Endothelial cell of umbilical vein (primary cell): ENCODE measurements at regions not wholly inside any gene's neighbourhood (a gene's known extent, or its start where the extent isn't known, plus 50 kb on each side); places are given as distances from the start of the nearest gene placed in this dataset.

ENCODE experiments used
- BruUV-seq: library from RNA; stranded (reverse); fragments of 400-500 nt; replicated peaks from 2 replicates; lab custom pipeline; 2021; lab: Mats Ljungman, UMichigan
- CTCF ChIA-PET: fragments of 300-600, 350-600 bp; sonication (Branson Sonifier 250); formaldehyde crosslinking; loops from one replicate; lab custom pipeline; 2021; ENCODE audit warnings: antibody characterized with exemption, inconsistent platforms; lab: Charles Lee
- POLR2A ChIA-PET: fragments of 300-600, 350-600 bp; sonication (Branson Sonifier 250); formaldehyde crosslinking; loops from one replicate; lab custom pipeline; 2021; ENCODE audit warnings: antibody characterized with exemption, inconsistent platforms; lab: Charles Lee
- DNase-seq: peaks from one replicate; pipeline ENCODE4 v3.0.0-alpha.2; 2011; ENCODE audit warnings: low read depth, low spot score
- FAIRE-seq: peaks from 2 replicates; lab custom pipeline; 2011; peaks lifted over from hg19 to GRCh38; lab: Jason Lieb, UNC
- H2AFZ ChIP-seq: 2 replicates; pipeline ENCODE4 v1.6.0; 2012; ENCODE audit warnings: low read depth, low read length, control low read depth, inconsistent platforms
- H3K27ac ChIP-seq: 2 replicates; pipeline ENCODE4 v1.5.1; 2011; ENCODE audit warnings: low read depth, mild to moderate bottlenecking, control low read depth, low read length, moderate library complexity; ENCODE audit not compliant: insufficient read depth
- H3K27me3 ChIP-seq, 2 experiments: 2 replicates each; pipeline versions ENCODE4 v1.6.0 to v1.6.1; 2011; ENCODE audit warnings: low read length in 2 of 2, mixed read lengths in 1 of 2; ENCODE audit not compliant: control insufficient read depth in 2 of 2, insufficient read depth in 2 of 2
- H3K36me3 ChIP-seq, 2 experiments: 2 replicates in 1 of 2; 3 replicates in 1 of 2; pipeline ENCODE4 v1.5.1; 2011; ENCODE audit warnings: low read length in 2 of 2, mild to moderate bottlenecking in 1 of 2, moderate library complexity in 1 of 2; ENCODE audit not compliant: control insufficient read depth in 2 of 2, insufficient read depth in 2 of 2; ENCODE audit errors: extremely low read depth in 1 of 2
- H3K4me1 ChIP-seq: 3 replicates; pipeline ENCODE4 v1.5.1; 2011; ENCODE audit warnings: mild to moderate bottlenecking, low read length; ENCODE audit not compliant: control insufficient read depth, insufficient read depth; ENCODE audit errors: extremely low read depth
- H3K4me2 ChIP-seq: 2 replicates; pipeline ENCODE4 v1.6.1; 2011; ENCODE audit warnings: low read length, control low read depth, mixed read lengths; ENCODE audit not compliant: insufficient read depth
- H3K4me3 ChIP-seq, 3 experiments: fragments of 200-600 bp in 1 of 3; sonication (generic), shearing (Covaris generic) in 1 of 3; replicated peaks in 1 of 3; 2 replicates each; pipeline ENCODE4 v1.5.1; 2011 to 2016; ENCODE audit warnings: control low read depth in 3 of 3, low read length in 3 of 3, mild to moderate bottlenecking in 2 of 3, inconsistent platforms in 1 of 3, low read depth in 1 of 3, moderate library complexity in 1 of 3; ENCODE audit not compliant: insufficient read depth in 1 of 3
- H3K79me2 ChIP-seq: 2 replicates; pipeline ENCODE4 v1.6.0; 2012; ENCODE audit warnings: low read length, inconsistent platforms; ENCODE audit not compliant: control insufficient read depth, insufficient read depth
- H3K9ac ChIP-seq: replicated peaks from 2 replicates; pipeline ENCODE3; 2011; ENCODE audit warnings: low read length, control low read depth; ENCODE audit not compliant: insufficient read depth; ENCODE audit errors: extremely low read depth
- H3K9me1 ChIP-seq: replicated peaks from 3 replicates; pipeline ENCODE4 v1.6.0; 2011; ENCODE audit warnings: mild to moderate bottlenecking, low read length; ENCODE audit not compliant: control insufficient read depth, insufficient read depth; ENCODE audit errors: extremely low read depth
- H3K9me3 ChIP-seq: replicated peaks from 2 replicates; pipeline ENCODE4 v1.5.1; 2012; ENCODE audit warnings: low read length, inconsistent platforms; ENCODE audit not compliant: control insufficient read depth, insufficient read depth
- H4K20me1 ChIP-seq: replicated peaks from 2 replicates; pipeline ENCODE3; 2011; ENCODE audit warnings: mild to moderate bottlenecking, low read length; ENCODE audit not compliant: control insufficient read depth, insufficient read depth; ENCODE audit errors: extremely low read depth
- EZH2 ChIP-seq: IDR thresholded peaks from 2 replicates; pipeline ENCODE4 v1.6.1; 2012; ENCODE audit warnings: borderline replicate concordance, low read depth, mild to moderate bottlenecking, moderate library complexity, low read length, inconsistent platforms; ENCODE audit not compliant: severe bottlenecking
- FOS ChIP-seq: IDR thresholded peaks from 2 replicates; pipeline ENCODE4 v1.6.1; 2011; ENCODE audit warnings: mild to moderate bottlenecking, low read length, moderate library complexity, borderline replicate concordance; ENCODE audit not compliant: insufficient read depth
- GATA2 ChIP-seq: IDR thresholded peaks from 2 replicates; pipeline ENCODE4 v1.7.0; 2011; ENCODE audit warnings: low read depth, mild to moderate bottlenecking, moderate library complexity, mixed read lengths, low read length; ENCODE audit not compliant: insufficient read length, insufficient read depth
- JUN ChIP-seq: IDR thresholded peaks from 2 replicates; pipeline ENCODE4 v1.6.1; 2011; ENCODE audit warnings: borderline replicate concordance, low read depth; ENCODE audit not compliant: insufficient read length, insufficient read depth
- MAX ChIP-seq: IDR thresholded peaks from 2 replicates; pipeline ENCODE4 v1.6.1; 2011; ENCODE audit not compliant: insufficient read depth, insufficient read length
- MYC ChIP-seq: IDR thresholded peaks from one replicate; pipeline ENCODE4 v1.6.1; 2011; ENCODE audit warnings: mild to moderate bottlenecking, low read depth, low read length
- POLR2A ChIP-seq: IDR thresholded peaks from 2 replicates; pipeline ENCODE4 v1.6.1; 2012; ENCODE audit warnings: low read depth, mild to moderate bottlenecking, control low read depth, low read length
- POLR2AphosphoS5 ChIP-seq: IDR thresholded peaks from 2 replicates; pipeline ENCODE4 v1.6.1; 2012; ENCODE audit warnings: low read depth, mild to moderate bottlenecking, control low read depth, low read length, moderate library complexity; ENCODE audit not compliant: insufficient read depth
- dilution Hi-C: fragments of 300-500 bp; cut with MboI; formaldehyde crosslinking; loops from one replicate; pipeline ENCODE4 v1.15.0; 2019; ENCODE audit warnings: low sequenced_read_pairs; ENCODE audit not compliant: extremely low pct_ligation_motif_present
- intact Hi-C: fragments of 100-400 bp; cut with micrococcal nuclease; formaldehyde crosslinking; loops from one replicate; pipeline ENCODE4 v1.10.0; 2022
- TF ChIP-seq, protein P1 (sequence below), 2 donors: IDR thresholded peaks; 1 replicate in 1 of 2; 2 replicates in 1 of 2; pipeline ENCODE4 v1.5.1; 2011; ENCODE audit warnings: low read length in 2 of 2, mild to moderate bottlenecking in 2 of 2, moderate library complexity in 2 of 2, control low read depth in 1 of 2, inconsistent platforms in 1 of 2, low read depth in 1 of 2; ENCODE audit not compliant: insufficient read depth in 1 of 2; ENCODE audit errors: extremely low read depth in 1 of 2

DNA sequence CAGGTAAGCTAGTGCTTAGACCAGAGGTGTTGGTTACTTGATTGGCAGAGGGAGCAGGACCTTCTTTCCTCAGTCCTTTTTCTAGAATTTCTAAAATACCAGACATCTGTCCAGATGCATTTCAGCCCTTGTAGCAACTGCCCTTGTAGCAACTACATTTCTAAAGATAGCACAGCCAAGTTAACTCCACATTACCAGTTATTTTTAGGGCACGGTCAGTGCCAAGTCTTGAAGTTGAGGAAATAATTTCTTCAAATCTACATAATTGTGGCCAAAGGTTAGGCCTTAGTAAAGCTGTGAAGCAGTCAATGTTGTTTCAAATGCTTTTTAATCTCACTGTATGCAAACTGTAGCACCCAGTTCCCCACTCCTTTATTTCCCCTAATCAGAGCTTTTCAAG is 62.9 kb downstream of the MID1IP1 start:
- Histone ChIP-seq H3K9me1 (no peaks in the 10 kb centered on the region), H2AFZ (no peak overlapping the region), H3K9me3 (no peaks in the 10 kb centered on the region), H3K4me2 (no peak overlapping the region), H3K4me1 (no peaks in the 10 kb centered on the region), H3K9ac (no peak overlapping the region), H3K27ac (no peak overlapping the region), H4K20me1 (no peaks in the 10 kb centered on the region), H3K79me2 (no peaks in the 10 kb centered on the region), H3K27me3 (no peaks in the 10 kb centered on the region), H3K4me3 (no peak overlapping the region), H3K36me3 (no peaks in the 10 kb centered on the region)
- ChIA-PET POLR2A (no interaction called here), CTCF (no interaction called here)
- TF ChIP-seq MAX (no peak), GATA2 (no peak), MYC (no peak)
- TF ChIP-seq, protein P1, sequence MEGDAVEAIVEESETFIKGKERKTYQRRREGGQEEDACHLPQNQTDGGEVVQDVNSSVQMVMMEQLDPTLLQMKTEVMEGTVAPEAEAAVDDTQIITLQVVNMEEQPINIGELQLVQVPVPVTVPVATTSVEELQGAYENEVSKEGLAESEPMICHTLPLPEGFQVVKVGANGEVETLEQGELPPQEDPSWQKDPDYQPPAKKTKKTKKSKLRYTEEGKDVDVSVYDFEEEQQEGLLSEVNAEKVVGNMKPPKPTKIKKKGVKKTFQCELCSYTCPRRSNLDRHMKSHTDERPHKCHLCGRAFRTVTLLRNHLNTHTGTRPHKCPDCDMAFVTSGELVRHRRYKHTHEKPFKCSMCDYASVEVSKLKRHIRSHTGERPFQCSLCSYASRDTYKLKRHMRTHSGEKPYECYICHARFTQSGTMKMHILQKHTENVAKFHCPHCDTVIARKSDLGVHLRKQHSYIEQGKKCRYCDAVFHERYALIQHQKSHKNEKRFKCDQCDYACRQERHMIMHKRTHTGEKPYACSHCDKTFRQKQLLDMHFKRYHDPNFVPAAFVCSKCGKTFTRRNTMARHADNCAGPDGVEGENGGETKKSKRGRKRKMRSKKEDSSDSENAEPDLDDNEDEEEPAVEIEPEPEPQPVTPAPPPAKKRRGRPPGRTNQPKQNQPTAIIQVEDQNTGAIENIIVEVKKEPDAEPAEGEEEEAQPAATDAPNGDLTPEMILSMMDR (IDR thresholded peaks at IDR 0.05; ENCODE audit: extremely low read depth in 1 of 2, insufficient read depth in 1 of 2, low read depth in 1 of 2, low read length in 2 of 2): no peak
- intact Hi-C loops (no loop called here), dilution Hi-C loops (no loop called here)
- no TSS peak for BruUV-seq
- no peak for DNase-seq
- no peak for FAIRE-seq

- H3K9ac ChIP-seq: no peak overlapping the region
- TF ChIP-seq MYC (no peak), POLR2AphosphoS5 (no peak), EZH2 (no peak), FOS (no peak), MAX (no peak), POLR2A (no peak), JUN (no peak), GATA2 (no peak)
- TF ChIP-seq, protein P1 (IDR thresholded peaks at IDR 0.05; ENCODE audit: extremely low read depth in 1 of 2, insufficient read depth in 1 of 2, low read depth in 1 of 2, low read length in 2 of 2): no peak
- intact Hi-C loops: no loop called here
- H3K36me3 ChIP-seq: no peaks in the 10 kb centered on the region
- DNase-seq (no peak), FAIRE-seq (no peak)
- no peaks in the 10 kb centered on the region for H3K79me2 ChIP-seq
- no TSS peak for BruUV-seq
- dilution Hi-C loops: no loop called here
- H3K27me3 ChIP-seq: no peaks in the 10 kb centered on the region
- no peak overlapping the region for H2AFZ ChIP-seq
- no peak overlapping the region for H3K4me3 ChIP-seq
- no peaks in the 10 kb centered on the region for H4K20me1 ChIP-seq
- H3K4me2 ChIP-seq: no peak overlapping the region
- POLR2A ChIA-PET: no interaction called here
- H3K4me1 ChIP-seq: no peaks in the 10 kb centered on the region
- H3K9me3 ChIP-seq: no peaks in the 10 kb centered on the region
- H3K9me1 ChIP-seq: no peaks in the 10 kb centered on the region
- CTCF ChIA-PET: interaction anchor here (1.8 kb wide), 1 partner anchor 15 kb away, joined by 5 read pairs; no protein-coding TSS in a partner anchor
- H3K27ac ChIP-seq: no peak overlapping the region
Observed at GRCh38 chrX:38868321-38868720, 67.1 kb downstream of the MID1IP1 start.
